ENCODE measurements at regions not wholly inside any gene's neighbourhood (a gene's known extent, or its start where the extent isn't known, plus 50 kb on each side); places are given as distances from the start of the nearest gene placed in this dataset.
A peak's percentile ranks its signal among the peaks of the same experiment; 100 is the strongest.

DNA sequence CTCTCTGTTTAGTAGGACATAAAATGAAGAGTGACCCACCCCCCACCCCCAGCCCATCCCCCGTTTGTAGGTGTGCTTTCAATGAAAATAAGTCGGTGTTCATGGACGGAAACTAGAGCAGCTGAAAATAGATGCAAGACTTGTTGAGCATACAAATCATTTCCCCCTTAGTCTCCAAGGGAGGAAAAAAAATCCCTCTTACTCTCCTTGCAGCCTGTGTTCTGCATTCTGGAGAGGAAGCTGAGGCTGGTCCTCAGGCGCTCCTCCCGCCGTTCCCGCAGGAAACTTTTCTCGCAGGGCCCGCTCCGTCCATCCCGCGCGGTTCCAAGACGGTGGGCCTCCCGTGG lies 259.0 kb upstream of the E2F7 start:
- TF ChIP-seq RB1 (IDR thresholded peaks at IDR 0.05; ENCODE audit: borderline replicate concordance) (no peak), MTA2 (IDR thresholded peaks at IDR 0.05; ENCODE audit: low read depth) (no peak), ATF7 (IDR thresholded peaks at IDR 0.05; ENCODE audit: low read depth) (no peak), HDAC2 (IDR thresholded peaks at IDR 0.05) (no peak), ZNF207 (IDR thresholded peaks at IDR 0.05; ENCODE audit: borderline replicate concordance) (no peak), ZBED1 (IDR thresholded peaks at IDR 0.05; ENCODE audit: borderline replicate concordance) (no peak), CBX5 (IDR thresholded peaks at IDR 0.05; ENCODE audit: low read depth) (no peak)
- TF ChIP-seq, protein P1, sequence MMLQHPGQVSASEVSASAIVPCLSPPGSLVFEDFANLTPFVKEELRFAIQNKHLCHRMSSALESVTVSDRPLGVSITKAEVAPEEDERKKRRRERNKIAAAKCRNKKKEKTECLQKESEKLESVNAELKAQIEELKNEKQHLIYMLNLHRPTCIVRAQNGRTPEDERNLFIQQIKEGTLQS (IDR thresholded peaks at IDR 0.05; ENCODE audit: borderline replicate concordance, extremely low read depth, low read depth, low read length): no peak
- TF ChIP-seq, protein P2, sequence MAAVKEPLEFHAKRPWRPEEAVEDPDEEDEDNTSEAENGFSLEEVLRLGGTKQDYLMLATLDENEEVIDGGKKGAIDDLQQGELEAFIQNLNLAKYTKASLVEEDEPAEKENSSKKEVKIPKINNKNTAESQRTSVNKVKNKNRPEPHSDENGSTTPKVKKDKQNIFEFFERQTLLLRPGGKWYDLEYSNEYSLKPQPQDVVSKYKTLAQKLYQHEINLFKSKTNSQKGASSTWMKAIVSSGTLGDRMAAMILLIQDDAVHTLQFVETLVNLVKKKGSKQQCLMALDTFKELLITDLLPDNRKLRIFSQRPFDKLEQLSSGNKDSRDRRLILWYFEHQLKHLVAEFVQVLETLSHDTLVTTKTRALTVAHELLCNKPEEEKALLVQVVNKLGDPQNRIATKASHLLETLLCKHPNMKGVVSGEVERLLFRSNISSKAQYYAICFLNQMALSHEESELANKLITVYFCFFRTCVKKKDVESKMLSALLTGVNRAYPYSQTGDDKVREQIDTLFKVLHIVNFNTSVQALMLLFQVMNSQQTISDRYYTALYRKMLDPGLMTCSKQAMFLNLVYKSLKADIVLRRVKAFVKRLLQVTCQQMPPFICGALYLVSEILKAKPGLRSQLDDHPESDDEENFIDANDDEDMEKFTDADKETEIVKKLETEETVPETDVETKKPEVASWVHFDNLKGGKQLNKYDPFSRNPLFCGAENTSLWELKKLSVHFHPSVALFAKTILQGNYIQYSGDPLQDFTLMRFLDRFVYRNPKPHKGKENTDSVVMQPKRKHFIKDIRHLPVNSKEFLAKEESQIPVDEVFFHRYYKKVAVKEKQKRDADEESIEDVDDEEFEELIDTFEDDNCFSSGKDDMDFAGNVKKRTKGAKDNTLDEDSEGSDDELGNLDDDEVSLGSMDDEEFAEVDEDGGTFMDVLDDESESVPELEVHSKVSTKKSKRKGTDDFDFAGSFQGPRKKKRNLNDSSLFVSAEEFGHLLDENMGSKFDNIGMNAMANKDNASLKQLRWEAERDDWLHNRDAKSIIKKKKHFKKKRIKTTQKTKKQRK (IDR thresholded peaks at IDR 0.05; ENCODE audit: low read depth, low read length): no peak
- TF ChIP-seq, protein P3, sequence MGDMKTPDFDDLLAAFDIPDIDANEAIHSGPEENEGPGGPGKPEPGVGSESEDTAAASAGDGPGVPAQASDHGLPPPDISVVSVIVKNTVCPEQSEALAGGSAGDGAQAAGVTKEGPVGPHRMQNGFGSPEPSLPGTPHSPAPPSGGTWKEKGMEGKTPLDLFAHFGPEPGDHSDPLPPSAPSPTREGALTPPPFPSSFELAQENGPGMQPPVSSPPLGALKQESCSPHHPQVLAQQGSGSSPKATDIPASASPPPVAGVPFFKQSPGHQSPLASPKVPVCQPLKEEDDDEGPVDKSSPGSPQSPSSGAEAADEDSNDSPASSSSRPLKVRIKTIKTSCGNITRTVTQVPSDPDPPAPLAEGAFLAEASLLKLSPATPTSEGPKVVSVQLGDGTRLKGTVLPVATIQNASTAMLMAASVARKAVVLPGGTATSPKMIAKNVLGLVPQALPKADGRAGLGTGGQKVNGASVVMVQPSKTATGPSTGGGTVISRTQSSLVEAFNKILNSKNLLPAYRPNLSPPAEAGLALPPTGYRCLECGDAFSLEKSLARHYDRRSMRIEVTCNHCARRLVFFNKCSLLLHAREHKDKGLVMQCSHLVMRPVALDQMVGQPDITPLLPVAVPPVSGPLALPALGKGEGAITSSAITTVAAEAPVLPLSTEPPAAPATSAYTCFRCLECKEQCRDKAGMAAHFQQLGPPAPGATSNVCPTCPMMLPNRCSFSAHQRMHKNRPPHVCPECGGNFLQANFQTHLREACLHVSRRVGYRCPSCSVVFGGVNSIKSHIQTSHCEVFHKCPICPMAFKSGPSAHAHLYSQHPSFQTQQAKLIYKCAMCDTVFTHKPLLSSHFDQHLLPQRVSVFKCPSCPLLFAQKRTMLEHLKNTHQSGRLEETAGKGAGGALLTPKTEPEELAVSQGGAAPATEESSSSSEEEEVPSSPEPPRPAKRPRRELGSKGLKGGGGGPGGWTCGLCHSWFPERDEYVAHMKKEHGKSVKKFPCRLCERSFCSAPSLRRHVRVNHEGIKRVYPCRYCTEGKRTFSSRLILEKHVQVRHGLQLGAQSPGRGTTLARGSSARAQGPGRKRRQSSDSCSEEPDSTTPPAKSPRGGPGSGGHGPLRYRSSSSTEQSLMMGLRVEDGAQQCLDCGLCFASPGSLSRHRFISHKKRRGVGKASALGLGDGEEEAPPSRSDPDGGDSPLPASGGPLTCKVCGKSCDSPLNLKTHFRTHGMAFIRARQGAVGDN (IDR thresholded peaks at IDR 0.05): no peak
- CTCF ChIA-PET: interaction anchor here (0.7 to 1.5 kb wide), 2 partner anchors 275 to 277 kb away, joined by 4 read pairs; no protein-coding TSS in a partner anchor
- 11% methylated on average over 15 of the region's 15 CpGs for WGBS (ENCODE audit: insufficient coverage, insufficient replicate concordance, low lambda C conversion rate, missing lambda C conversion rate)
- peak overlapping the region; percentile 21; the same call in 1 of the 2 replicates for H2AFZ ChIP-seq (ENCODE audit: control insufficient read depth, low read depth, low read length)
- H3K4me2 ChIP-seq (ENCODE audit: control insufficient read depth, insufficient read depth): peak overlapping the region; percentile 84
- RAD21 ChIA-PET (ENCODE audit: unreplicated experiment): interaction anchor here (0.9 to 1.7 kb wide), 2 partner anchors 264 to 314 kb away, joined by 3 read pairs; no protein-coding TSS in a partner anchor
- H3K27ac ChIP-seq (ENCODE audit: control insufficient read depth, insufficient read depth): no peak overlapping the region
- SMC1A ChIA-PET (ENCODE audit: uncharacterized antibody, unreplicated experiment): no interaction called here
- no peaks in the 10 kb centered on the region for H3K9me3 ChIP-seq (replicated peaks; ENCODE audit: control insufficient read depth, insufficient read depth, low read length)
- intact Hi-C loops (cut with micrococcal nuclease; ENCODE audit: unreplicated experiment): loop anchor here (10.0 kb wide), 1 partner anchor 270 kb away; no protein-coding TSS in a partner anchor
- ATAC-seq: no peak
- no peaks in the 10 kb centered on the region for H3K36me3 ChIP-seq (ENCODE audit: control insufficient read depth in 2 of 2, insufficient read depth in 2 of 2, low read length in 1 of 2)
- no peaks in the 10 kb centered on the region; the same call in none of the 2 replicates for H3K4me1 ChIP-seq (ENCODE audit: control insufficient read depth, insufficient read depth, low read length)
- no peak for FAIRE-seq
- H4K20me1 ChIP-seq (ENCODE audit: control insufficient read depth, insufficient read depth): no peaks in the 10 kb centered on the region
- peak overlapping the region; percentile 53 for H3K4me3 ChIP-seq
- no peaks in the 10 kb centered on the region for H3K79me2 ChIP-seq (ENCODE audit: control insufficient read depth, insufficient read depth, low read length)
- in situ Hi-C loops (cut with MboI): no loop called here
- H3K9ac ChIP-seq (ENCODE audit: control insufficient read depth, insufficient read depth, low read length): no peak overlapping the region
- DNase-seq (ENCODE audit: low read depth, low spot score): no peak
- POLR2A ChIA-PET: no interaction called here
- peaks cover 0 to 6% of the 10 kb centered on the region in 2 experiments; a peak in 1 of 4 replicates for H3K27me3 ChIP-seq (replicated peaks in 1 of 2; ENCODE audit: control insufficient read depth in 2 of 2, insufficient read depth in 2 of 2, low read length in 1 of 2)
- no TSS peak for BruUV-seq (replicated peaks)

All from GM12878 (cell line).